ENCODE measurements at regions not wholly inside any gene's neighbourhood (a gene's known extent, or its start where the extent isn't known, plus 50 kb on each side); places are given as distances from the start of the nearest gene placed in this dataset.

DNA sequence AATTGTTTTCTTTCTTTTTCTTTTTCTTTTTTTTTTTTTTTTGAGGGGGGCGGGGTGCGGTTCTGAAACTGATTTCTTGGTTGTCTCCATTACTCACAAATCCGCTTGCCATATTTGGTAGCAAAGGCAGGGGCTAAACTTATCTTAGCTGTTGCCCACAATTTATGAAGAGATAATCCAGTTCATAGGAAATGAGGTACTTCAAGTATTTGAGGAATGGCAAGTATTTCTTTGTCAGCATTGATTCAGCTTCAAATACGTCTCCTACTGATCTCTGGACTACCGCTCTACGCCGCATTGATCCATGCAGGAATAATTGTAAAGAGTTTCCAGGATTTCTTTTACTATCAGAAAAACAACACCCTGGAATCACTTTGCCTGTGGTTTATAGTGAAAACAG lies 289.2 kb upstream of the DPYD start:
- TF ChIP-seq, protein P1, sequence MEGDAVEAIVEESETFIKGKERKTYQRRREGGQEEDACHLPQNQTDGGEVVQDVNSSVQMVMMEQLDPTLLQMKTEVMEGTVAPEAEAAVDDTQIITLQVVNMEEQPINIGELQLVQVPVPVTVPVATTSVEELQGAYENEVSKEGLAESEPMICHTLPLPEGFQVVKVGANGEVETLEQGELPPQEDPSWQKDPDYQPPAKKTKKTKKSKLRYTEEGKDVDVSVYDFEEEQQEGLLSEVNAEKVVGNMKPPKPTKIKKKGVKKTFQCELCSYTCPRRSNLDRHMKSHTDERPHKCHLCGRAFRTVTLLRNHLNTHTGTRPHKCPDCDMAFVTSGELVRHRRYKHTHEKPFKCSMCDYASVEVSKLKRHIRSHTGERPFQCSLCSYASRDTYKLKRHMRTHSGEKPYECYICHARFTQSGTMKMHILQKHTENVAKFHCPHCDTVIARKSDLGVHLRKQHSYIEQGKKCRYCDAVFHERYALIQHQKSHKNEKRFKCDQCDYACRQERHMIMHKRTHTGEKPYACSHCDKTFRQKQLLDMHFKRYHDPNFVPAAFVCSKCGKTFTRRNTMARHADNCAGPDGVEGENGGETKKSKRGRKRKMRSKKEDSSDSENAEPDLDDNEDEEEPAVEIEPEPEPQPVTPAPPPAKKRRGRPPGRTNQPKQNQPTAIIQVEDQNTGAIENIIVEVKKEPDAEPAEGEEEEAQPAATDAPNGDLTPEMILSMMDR (IDR thresholded peaks at IDR 0.05; ENCODE audit: low read depth, low read length, poor library complexity, severe bottlenecking) = no peak
- no peak for TF ChIP-seq EZH2phosphoT487 (IDR thresholded peaks at IDR 0.05; ENCODE audit: borderline replicate concordance, low read length)

All from DOHH2 (cell line).